GM19463 (cell line): ENCODE measurements at regions not wholly inside any gene's neighbourhood (a gene's known extent, or its start where the extent isn't known, plus 50 kb on each side); places are given as distances from the start of the nearest gene placed in this dataset.

ENCODE experiments used
- ATAC-seq: cut with Tn5 transposase; IDR thresholded peaks from one replicate; pipeline ENCODE4 v1.9.1; 2021; ENCODE audit warnings: mild to moderate bottlenecking, moderate library complexity; ENCODE audit not compliant: unreplicated experiment

GRCh38 chr2:128818704-128819491 is 500.2 kb upstream of the HS6ST1 start:
- no peak for ATAC-seq

- no peak for ATAC-seq
Observed at GRCh38 chr2:128820452-128820851, 501.8 kb upstream of the HS6ST1 start.

DNA sequence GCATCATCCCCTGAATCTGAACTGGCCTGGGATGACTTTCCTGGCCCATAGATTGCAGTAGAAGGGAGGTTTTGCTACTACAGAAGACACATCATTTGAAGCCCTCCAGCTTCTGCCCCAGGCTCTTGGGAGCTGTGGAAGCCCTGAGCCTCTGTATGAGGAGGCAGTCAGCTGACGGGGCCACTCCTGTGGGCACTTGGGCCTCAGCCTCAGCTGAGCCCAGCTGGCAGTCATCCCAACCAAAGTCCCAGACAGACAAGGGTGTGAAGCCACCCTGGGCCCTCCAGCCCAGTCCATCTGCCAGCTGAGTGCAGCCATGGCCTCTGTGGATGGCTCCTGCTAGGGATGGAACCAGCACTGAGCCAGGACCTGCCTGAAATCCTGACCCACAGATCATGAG is 502.3 kb upstream of the HS6ST1 start:
- ATAC-seq: no peak

DNA sequence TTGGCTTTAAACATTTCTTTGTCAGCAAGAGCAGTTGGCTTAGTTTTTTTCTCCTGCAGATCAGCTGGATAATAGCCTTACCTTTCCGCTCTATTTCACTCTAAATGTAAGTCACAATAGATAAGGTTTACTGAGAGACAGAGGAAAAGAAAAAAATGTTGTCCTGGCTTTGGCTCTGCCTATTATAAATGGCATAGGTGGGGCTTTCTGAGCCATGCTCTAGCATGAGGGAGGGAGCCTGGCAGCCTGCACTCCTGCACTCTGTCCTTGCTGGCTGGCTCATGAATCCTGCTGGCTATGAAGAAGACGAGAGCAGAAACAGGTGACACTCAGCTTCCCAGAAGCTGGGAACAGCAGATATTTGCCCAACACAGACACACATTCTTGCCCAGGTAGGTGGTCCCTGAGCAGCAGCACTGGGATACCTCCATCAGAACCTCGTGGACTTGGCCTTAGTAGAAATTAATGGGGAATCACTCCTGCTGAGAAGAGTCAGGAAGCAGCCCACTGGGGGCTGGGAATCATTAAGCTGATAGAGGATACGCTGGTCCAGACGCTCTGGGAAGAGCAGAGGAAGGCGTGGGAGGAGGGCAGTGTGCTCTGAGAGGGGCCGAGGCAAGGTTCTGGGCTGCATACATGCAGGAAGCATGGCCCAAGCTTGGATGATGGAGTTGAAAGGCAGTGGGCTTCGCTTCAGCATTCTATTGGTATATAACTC is 514.4 kb upstream of the HS6ST1 start:
- no peak for ATAC-seq

GRCh38 chr2:128833664-128834027 is 515.0 kb upstream of the HS6ST1 start:
- no peak for ATAC-seq

DNA sequence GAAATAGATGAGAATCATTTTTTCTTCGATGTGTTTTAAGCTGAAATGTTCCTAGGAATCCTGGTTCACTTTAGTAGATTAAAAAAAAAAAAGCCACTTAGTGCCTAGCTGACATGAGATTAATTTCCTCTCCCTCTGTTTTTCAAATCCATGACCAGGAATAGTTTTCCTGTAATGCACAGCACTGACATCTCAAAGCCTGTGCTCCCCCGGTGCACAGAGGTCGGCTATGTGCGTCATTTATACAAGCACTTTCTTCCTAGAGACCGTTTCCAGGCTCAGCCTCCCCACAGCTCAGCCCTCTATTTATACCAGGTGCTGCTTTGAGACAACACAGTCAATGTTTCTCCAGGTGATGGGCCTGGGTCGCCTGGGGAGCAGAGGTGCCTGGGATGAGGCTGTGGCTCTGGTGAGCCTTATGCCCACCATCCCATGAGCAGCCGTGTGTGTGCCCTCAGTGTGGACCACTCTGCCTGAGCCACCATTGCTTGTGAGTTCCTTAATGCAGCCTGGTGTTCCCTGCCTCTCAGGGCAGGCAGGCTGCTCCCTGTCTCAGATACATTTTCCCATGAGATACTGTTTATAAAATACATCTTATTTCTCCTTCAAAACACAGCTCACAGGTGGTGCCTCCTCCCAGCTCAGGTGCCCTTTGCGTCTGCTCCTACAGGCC is 515.7 kb upstream of the HS6ST1 start:
- no peak for ATAC-seq

GRCh38 chr2:128834880-128835252 is 516.2 kb upstream of the HS6ST1 start:
- ATAC-seq: no peak

DNA sequence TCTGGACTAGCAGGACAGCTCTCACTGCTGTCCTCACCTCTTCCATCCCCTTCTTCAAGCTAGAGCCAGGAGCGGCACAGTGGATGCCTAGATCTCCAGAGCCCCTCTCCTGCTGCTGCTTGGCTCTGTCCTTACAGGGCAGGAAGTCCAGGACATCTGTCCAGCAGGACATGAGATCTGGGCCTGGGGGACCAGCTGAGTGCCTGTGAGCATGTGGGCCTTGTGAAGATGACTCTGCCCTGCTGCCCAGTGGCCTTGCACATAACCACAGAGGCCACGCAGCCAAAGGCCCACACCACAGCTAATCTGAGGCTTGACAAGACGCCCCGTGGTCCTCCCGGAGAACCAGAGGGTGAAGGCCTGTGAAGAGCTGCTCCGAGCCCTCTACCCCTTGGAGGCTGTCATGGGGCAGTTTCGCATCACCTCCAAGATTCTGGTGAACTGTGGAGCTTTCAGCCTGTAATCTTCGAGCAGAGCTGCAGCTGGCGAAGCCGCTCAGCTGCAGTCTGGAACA is 516.7 kb upstream of the HS6ST1 start:
- ATAC-seq: no peak

DNA sequence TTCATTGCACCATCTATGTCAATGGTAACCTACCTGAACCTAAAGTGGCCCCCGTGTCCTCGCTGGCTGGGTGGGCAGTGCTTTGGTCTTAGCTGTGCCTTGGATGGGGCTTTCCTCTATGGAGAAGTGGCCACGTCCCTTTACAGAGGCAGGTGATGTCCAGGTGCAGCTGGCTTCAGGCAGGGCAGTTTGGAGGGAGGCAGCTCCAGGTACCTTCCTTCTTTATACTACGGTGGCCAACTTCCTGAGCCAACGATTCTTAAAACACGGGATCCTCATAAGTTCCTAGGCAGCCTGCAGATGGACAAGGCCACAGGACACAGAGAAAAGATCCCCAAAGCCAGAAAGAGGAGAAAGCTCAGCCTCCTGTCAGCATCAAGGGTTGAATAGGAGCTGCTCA is 517.3 kb upstream of the HS6ST1 start:
- no peak for ATAC-seq

GRCh38 chr2:128836559-128837100 is 518.0 kb upstream of the HS6ST1 start:
- no peak for ATAC-seq

DNA sequence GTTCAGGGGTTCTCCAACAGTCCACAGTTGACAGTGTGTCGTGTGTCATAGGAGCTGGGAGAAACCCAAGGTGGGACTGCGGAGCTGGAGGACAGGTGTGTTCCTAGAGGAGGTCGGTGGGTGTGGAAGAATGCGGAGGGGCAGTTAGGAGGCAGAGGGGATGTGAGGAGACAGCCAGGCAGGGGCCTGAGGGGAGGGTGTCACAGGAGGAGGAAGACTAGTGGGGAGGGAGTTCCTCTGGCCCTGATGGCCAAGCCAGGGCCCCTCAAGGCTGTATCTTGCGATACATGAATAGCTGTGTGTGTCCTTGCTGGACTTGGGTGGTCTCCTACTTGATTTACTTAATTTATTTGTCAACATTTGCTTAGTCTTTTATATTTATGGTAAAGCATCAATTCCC is 519.6 kb upstream of the HS6ST1 start:
- no peak for ATAC-seq

GRCh38 chr2:128841803-128842202 is 523.1 kb upstream of the HS6ST1 start:
- ATAC-seq: no peak

DNA sequence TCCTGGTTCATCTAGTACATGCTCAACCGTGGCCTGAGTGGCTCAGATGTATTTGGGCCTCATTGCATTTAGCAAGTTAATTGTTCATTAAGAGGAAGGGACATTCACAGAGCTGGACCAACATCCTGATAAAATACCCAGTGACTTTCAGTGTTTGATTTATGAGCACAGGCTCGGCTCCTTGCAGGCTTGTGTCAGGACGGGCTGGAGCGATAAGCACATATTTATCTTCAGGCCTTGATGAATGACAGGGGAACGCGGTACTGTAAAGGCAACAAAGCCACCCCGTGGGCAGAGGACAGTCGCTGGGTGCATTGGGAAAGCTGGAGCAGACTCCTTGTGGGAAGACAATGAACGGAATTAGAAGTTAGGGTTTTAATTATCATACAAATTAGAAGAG is 548.6 kb upstream of the HS6ST1 start:
- ATAC-seq: no peak

DNA sequence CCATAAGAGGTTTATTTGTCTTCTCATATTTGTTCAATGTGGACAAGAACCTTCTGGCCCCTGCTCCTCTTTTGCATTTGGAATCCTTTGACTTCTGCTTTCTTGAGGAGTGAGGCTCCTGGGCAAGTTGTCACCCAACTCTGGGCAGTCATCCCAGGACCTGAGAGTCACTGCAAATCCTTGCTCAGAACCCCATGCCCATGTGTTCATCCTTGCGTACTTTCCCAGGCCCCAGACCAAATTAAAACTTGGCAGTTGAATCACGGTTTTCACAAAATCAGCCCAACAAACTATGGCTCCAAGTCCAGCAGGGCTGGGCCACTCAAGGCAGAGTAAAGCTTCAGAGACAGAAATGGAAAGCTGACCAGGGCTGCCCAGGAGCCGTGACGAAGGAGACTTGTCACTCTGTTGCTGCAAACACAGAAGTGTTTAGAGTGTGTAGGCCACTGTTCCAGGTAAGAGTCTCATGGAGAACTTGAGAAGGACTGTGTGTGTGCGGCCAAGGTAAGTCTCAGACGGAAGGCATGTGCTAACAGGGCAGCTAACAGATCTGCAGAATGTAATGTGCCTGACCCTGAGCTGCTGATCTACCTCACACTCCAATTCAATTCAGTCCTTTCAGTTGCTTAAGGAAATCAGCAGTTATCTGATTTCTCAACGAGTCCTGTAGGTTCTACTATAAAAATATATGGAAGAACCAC is 549.4 kb upstream of the HS6ST1 start:
- ATAC-seq: no peak

DNA sequence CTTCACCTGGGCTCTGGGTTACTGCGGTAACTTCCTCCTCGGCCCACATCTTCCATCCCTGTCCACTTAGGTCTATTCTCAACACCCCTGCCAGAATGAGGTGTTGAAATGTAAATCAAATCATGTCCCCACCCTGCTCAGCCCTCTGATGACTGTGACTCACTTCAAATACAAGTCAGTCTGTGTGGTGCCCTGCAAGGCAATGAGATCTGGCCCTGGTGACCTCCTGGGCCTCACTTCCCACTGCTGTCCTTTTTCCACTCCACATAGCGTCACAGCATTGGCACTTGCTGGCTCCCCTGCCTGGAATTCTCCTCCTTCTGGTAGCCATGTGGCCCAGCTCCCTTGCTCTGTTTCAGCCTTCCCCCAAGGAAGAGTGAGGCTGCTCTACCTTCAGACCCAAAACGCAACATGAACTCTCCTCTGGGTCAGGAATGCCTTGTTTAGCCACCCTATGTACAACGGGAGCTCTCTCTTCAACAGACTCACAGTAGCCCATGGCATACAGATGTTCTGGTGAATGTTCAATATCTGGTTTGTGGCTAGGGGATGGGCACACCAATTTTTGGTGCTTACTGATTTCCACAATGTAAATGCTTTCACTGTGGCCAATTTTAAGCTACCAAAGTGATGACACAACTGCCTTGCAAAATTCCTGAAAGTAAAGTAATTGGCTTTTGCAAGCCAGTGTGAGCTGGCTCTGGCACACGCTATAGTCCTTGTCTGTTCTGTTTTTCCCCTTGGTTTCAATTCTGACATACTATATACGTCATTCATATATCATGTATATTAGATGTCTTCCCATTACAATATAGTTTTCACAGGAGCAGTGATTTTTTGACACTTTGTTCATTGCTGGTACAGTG is 550.3 kb upstream of the HS6ST1 start:
- no peak for ATAC-seq

DNA sequence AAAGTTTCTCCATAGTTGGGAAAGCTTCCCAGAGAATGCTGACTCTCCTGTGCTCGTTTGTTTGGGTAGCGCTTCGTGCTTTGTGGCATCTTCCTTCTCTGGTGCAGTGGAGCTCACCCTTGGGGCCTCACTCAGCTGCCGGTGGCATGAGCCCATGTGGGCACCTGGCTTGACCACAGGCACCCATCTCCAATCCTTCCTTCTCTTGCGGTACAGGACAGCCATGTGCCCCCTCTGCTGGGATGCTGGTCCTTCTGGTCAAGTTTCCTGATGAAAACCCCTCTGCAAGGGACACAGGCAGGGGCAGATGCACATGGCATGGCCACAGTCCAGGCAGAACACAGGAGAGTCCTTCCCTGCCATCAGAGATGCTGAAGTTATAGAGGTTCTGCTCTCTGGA is 555.9 kb upstream of the HS6ST1 start:
- ATAC-seq: no peak

- no peak for ATAC-seq
Observed at GRCh38 chr2:128876986-128877983, 558.6 kb upstream of the HS6ST1 start.

- ATAC-seq: no peak
Observed at GRCh38 chr2:128879161-128879560, 560.5 kb upstream of the HS6ST1 start.

DNA sequence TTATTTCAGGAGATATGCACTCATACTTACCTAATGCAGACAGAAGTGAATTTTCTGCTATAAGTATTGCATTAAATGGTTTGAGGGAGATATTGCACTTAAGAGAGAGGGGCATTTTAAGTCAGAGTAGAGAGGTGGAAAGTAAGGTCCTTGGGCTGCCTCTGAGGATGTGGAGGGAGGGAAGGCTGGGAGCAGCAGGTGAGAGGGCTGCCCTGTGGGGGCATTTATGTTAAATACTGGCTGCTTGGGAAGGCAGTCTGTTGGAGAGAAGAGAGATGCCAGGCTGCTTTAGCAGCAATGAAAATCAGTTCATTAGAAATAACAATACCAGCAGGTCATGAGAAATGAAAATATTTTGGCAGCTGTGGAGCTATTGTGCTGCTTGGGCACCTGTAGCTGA is 576.2 kb upstream of the HS6ST1 start:
- no peak for ATAC-seq
